Activated naive CD4-positive, alpha-beta T cell treated with Interleukin-2 at 50 U/mL for 16 hours (primary cell): ENCODE measurements at regions not wholly inside any gene's neighbourhood (a gene's known extent, or its start where the extent isn't known, plus 50 kb on each side); places are given as distances from the start of the nearest gene placed in this dataset.

Experiments
- DNase-seq: peaks from one replicate; pipeline ENCODE4 v3.0.0-alpha.2; 2020

GRCh38 chr18:46353460-46353859 lies 249.3 kb downstream of the HAUS1 start:
- DNase-seq = no peak

DNA sequence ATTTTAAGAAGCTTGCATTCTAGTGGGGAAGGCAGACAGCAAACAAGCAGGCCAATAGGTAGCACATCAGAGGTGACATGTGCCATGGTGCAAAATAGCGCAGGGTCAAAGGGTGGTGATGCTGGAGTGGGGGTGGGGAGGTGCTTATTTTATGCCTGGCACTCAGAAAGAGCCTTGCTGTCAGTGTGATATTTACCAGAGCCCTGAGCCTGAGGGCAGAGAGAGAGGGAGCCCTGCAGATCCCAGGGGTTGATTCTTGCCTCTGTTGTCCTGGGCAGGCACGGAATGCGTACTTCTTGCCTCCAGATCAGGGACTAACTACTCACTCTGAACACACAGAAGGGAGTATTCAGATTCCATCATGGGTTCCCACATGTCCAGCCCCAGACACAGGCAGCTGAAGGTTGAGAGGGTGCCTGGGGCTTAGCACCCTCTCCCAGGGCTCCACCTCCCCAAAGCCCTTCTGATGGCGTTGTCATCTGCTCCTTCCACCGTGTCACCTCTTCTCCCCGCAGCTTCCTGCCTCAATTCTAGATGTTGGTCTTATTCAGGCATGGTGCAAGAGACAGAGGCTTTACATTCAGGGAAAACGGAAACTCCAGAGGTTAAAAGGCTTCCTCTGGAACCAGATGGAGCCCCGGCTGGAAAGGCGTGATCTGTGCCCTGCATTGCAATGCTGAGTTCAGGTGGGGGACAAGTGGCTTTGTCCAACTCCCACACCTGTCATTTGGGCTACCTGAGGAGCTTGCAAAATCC lies 252.3 kb downstream of the HAUS1 start:
- DNase-seq = no peak

- no peak for DNase-seq
Measured at GRCh38 chr18:46360102-46360699, 256.0 kb downstream of the HAUS1 start.

DNA sequence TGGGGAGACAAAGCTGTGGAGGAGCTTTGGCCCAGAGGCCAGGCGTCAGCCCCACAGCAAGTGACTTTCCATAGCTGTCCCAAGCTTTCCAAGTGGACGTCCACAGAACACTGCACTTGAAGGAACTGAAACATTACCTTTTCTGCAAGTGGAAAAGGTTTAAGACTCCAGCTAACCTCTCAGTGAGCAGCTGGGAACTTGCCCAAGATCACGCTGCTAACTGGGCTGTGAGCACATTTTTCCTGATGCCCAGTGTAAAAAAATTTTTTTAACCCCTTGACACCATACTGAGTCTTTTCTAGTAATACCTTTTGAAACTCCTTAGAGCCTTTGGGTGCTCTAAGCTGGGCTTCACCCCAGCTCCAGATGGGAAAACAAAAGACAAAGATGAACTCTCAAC lies 256.7 kb downstream of the HAUS1 start:
- DNase-seq = no peak

DNA sequence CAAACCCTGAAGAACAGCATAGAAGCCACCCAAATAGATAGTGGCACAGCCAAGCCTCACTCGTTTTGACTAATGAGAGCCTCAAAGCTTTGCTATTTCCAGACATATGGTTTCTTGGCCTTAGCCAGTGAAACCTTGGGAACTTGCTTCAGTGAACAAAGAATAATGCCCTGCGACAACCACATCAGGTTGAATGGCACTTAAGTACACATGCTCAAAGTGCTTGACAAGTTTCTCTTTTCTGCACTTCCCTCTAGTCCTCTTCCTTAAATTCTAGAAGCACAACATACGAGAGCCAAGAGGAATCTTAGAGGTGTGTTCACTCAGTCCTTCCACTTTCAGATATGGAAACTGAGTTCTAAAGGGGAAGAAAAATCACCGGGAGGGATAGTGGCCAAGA lies 258.3 kb downstream of the HAUS1 start:
- DNase-seq = no peak

DNA sequence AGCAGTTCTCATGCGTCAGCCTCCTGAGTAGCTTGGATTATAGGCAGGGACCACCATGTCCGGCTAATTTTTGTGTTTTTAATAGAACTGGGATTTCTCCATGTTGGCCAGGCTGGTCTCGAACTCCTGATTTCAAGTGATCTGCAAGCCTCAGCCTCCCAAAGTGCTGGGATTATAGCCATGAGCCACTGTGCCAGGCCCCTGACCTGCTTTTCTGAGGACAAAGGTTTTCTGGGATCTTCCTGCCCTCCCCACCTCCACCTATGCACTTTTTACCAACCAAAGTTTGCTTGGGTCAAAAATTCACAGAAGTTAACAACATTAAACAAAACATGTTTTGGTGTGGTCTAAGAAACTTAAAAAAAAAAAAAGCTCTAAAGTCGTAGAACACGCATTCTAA lies 259.9 kb downstream of the HAUS1 start:
- DNase-seq = no peak

DNA sequence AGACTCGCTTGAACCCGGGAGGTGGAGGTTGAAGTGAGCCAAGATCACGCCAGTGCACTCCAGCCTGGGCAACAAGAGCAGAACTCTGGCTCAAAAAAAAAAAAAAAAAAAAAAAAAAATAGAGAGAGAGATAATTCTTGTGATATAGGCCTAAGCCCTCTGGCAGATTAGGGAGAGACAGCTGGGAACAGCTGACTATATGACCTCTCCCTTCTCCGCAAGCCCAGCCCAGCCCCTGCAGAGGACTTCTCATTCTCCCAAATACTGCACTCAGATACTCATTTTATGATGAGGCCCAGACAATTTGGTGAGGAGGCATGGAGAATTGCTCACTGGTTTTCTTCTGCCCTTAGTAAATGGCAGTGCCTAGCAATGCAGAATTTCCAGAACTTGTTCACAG lies 262.0 kb downstream of the HAUS1 start:
- DNase-seq = no peak

GRCh38 chr18:46366751-46367376 lies 262.7 kb downstream of the HAUS1 start:
- DNase-seq = no peak

GRCh38 chr18:46369323-46369722 lies 265.1 kb downstream of the HAUS1 start:
- DNase-seq = no peak

- DNase-seq = no peak
Measured at GRCh38 chr18:46370898-46371297, 266.7 kb downstream of the HAUS1 start.

DNA sequence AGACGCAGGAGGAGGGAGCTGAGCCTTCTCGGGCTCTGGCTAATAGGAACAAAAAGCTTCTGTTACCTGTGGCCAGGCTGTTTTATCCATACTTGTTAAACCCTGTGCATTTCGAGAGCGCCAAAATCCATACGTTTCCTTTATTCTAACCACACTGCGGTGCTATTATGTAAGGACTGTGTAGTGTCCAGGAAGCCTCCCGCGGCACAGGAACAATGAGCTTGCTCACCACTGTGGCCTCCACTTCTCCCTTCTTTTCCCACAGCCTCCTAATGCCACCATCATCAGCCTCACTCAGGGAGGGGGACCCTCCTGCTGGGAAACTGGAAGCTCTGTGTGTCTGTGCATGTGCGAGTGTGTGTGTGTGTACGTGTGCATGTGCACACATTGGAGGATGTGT lies 268.5 kb downstream of the HAUS1 start:
- no peak for DNase-seq

DNA sequence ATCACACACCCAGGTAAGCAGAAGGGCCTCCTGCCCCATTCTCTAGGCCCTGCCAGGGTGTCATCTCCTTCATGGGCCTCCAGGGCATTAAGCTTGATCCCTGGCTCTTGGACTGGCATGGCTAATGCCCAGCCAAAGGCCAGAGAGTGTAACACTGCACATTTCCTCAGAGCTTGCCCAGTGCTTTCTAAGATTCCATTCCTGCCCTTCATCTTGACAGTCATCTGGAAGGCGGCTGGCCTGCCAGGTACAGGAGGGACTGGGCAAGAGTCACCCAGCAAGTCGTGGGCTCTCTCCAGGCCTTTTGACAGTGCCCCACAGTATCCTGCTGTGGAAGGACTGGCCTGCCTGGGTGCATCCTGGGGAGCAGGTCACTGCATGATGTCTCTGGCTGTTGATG lies 268.9 kb downstream of the HAUS1 start:
- no peak for DNase-seq

DNA sequence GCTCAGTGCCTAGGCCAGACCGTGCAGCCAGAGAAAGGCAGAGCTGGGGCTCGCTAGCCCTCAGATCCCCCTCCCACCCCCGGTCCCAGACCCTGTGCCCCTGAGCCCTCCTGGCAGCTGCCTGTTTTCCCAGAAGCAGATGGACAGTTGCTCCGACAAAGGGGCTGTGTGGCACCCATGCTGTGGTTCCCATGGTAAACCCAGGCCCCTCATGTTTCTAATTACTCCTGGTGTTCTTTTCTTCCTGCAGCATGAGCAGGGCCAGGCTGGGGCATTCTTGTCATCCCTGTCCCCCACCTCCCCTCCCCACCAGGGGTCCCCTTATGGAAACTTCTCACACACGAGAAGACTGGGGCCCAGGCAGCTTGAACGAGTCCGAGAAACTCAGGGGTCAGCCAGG lies 269.6 kb downstream of the HAUS1 start:
- DNase-seq = no peak

DNA sequence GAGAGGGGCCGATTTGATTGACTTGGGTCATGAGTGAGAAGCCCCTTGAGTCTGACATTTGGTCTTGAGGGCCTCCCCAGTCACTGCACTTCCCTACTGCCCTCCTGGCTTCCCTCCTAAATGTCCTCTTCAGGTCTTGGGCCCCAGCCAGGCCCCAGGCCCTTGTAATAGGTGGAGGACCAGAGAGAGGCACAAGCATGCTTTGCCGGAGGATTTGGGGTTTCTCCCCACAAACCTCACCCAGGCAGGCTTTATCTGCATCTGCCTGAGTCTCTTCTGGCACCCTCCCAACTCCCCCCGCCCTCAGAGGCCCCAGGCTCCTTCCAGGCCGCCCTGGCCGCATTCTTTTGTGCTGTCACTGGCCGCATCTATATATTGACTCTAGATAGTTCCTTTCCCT lies 270.7 kb downstream of the HAUS1 start:
- no peak for DNase-seq

- no peak for DNase-seq
Measured at GRCh38 chr18:46377557-46377956, 273.4 kb downstream of the HAUS1 start.

GRCh38 chr18:46378126-46378863 lies 274.1 kb downstream of the HAUS1 start:
- DNase-seq = no peak

- no peak for DNase-seq
Measured at GRCh38 chr18:46378864-46379207, 274.7 kb downstream of the HAUS1 start.

DNA sequence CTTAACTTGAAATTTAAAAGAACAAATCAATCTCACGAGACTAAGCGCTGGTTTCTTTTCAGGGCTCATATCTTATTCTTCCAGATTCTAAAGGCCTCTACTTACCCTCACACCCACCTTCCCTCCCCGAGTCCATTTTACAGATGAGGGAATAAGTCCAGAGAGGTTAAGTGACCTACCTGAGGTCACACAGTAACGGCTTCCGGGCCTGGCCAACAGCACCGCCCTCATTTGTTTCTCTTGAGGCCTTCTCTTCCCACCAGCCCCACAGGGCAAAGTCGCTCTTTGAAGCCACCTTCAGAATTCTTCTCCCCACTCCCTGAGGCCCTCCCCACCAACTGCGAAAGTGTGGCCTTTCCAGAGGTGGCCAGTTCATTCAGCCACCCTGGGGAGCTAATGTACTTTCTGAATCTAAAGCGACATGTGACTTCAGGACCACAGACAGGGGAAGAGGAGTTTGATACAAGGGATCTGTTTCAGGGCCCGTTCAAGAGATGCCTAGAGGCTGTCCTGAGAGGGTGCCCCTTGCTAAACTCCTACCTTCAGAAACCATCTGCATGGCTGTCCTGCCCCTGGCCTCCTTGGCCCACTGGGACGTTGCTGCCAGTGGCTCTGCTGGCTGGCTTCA lies 275.3 kb downstream of the HAUS1 start:
- DNase-seq = no peak

GRCh38 chr18:46385124-46385523 lies 271.9 kb downstream of the LOXHD1 start:
- no peak for DNase-seq

DNA sequence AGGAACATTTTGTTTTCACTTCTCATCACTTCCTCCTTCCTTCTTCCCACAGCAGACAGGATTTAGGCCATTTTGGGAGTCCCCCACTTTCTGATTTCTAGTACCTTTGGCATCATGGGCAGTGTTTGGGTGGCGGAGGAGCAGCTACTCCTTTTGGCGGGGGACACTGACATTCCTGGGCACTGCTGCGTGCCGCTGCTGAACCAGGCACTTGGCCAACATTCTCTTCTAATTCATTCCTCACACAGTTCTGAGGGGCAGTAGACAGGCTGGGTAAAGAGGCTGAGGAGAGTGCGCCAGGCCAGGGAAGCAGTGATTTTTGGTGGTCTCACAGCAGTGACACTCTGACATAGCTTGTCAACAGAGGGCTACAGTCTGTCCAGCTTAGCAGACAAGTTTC lies 270.2 kb downstream of the LOXHD1 start:
- no peak for DNase-seq

GRCh38 chr18:46387441-46388131 lies 269.4 kb downstream of the LOXHD1 start:
- no peak for DNase-seq

- no peak for DNase-seq
Measured at GRCh38 chr18:46388286-46388685, 268.7 kb downstream of the LOXHD1 start.

GRCh38 chr18:46392576-46392975 lies 264.4 kb downstream of the LOXHD1 start:
- no peak for DNase-seq
